ENCODE measurements at regions not wholly inside any gene's neighbourhood (a gene's known extent, or its start where the extent isn't known, plus 50 kb on each side); places are given as distances from the start of the nearest gene placed in this dataset.

- no peaks in the 10 kb centered on the region for H3K9me3 Mint-ChIP-seq (ENCODE audit: low read depth)
- no peaks in the 10 kb centered on the region for H3K27me3 Mint-ChIP-seq
- no peak overlapping the region for H3K4me3 Mint-ChIP-seq
- no peak overlapping the region for H3K27ac Mint-ChIP-seq
- CTCF ChIA-PET, result no interaction called here
- H3K4me1 Mint-ChIP-seq, result no peaks in the 10 kb centered on the region
- no peaks in the 10 kb centered on the region for H3K36me3 Mint-ChIP-seq
- ATAC-seq, result no peak
- DNase-seq, result no peak
Measured at GRCh38 chr18:56240405-56240804, 398.0 kb downstream of the TXNL1 start.

GRCh38 chr18:56238576-56238975, 399.8 kb downstream of the TXNL1 start:
- H3K27me3 Mint-ChIP-seq, result no peaks in the 10 kb centered on the region
- no peaks in the 10 kb centered on the region for H3K4me1 Mint-ChIP-seq
- no peak overlapping the region for H3K4me3 Mint-ChIP-seq
- no peaks in the 10 kb centered on the region for H3K9me3 Mint-ChIP-seq (ENCODE audit: low read depth)
- no peak overlapping the region for H3K27ac Mint-ChIP-seq
- ATAC-seq (no peak), DNase-seq (no peak)
- no peaks in the 10 kb centered on the region for H3K36me3 Mint-ChIP-seq
- CTCF ChIA-PET, result no interaction called here

GRCh38 chr18:56235481-56236013, 402.8 kb downstream of the TXNL1 start:
- no peaks in the 10 kb centered on the region for H3K27me3 Mint-ChIP-seq
- H3K4me1 Mint-ChIP-seq, result no peaks in the 10 kb centered on the region
- H3K27ac Mint-ChIP-seq, result no peak overlapping the region
- no peak for ATAC-seq
- no peak for DNase-seq
- H3K9me3 Mint-ChIP-seq (ENCODE audit: low read depth), result peaks cover 9% of the 10 kb centered on the region
- H3K36me3 Mint-ChIP-seq, result no peaks in the 10 kb centered on the region
- CTCF ChIA-PET, result no interaction called here
- no peak overlapping the region for H3K4me3 Mint-ChIP-seq

- Mint-ChIP-seq H3K4me3 (no peak overlapping the region), H3K27ac (no peak overlapping the region), H3K36me3 (no peaks in the 10 kb centered on the region), H3K27me3 (no peaks in the 10 kb centered on the region), H3K4me1 (no peaks in the 10 kb centered on the region), H3K9me3 (ENCODE audit: low read depth) (peaks cover 9% of the 10 kb centered on the region)
- ATAC-seq, result no peak
- CTCF ChIA-PET, result no interaction called here
- DNase-seq, result no peak
Measured at GRCh38 chr18:56235071-56235470, 403.3 kb downstream of the TXNL1 start.

- CTCF ChIA-PET, result no interaction called here
- no peak for ATAC-seq
- Mint-ChIP-seq H3K36me3 (no peaks in the 10 kb centered on the region), H3K9me3 (ENCODE audit: low read depth) (peaks cover 9% of the 10 kb centered on the region), H3K27ac (no peak overlapping the region), H3K4me3 (no peak overlapping the region), H3K4me1 (no peaks in the 10 kb centered on the region), H3K27me3 (no peaks in the 10 kb centered on the region)
- no peak for DNase-seq
Measured at GRCh38 chr18:56233595-56233994, 404.8 kb downstream of the TXNL1 start.

GRCh38 chr18:56226025-56226424, 412.4 kb downstream of the TXNL1 start:
- CTCF ChIA-PET, result no interaction called here
- Mint-ChIP-seq H3K4me3 (no peak overlapping the region), H3K36me3 (no peaks in the 10 kb centered on the region), H3K4me1 (no peaks in the 10 kb centered on the region), H3K27me3 (no peaks in the 10 kb centered on the region), H3K27ac (no peak overlapping the region), H3K9me3 (ENCODE audit: low read depth) (no peaks in the 10 kb centered on the region)
- ATAC-seq (no peak), DNase-seq (no peak)

GRCh38 chr18:56224669-56225561, 413.5 kb downstream of the TXNL1 start:
- H3K9me3 Mint-ChIP-seq (ENCODE audit: low read depth), result no peaks in the 10 kb centered on the region
- no peak for ATAC-seq
- DNase-seq, result no peak
- no peak overlapping the region for H3K27ac Mint-ChIP-seq
- no peaks in the 10 kb centered on the region for H3K27me3 Mint-ChIP-seq
- CTCF ChIA-PET, result interaction anchor here (1.0 kb wide), 1 partner anchor 132 kb away, joined by 3 read pairs; no protein-coding TSS in a partner anchor
- H3K4me1 Mint-ChIP-seq, result no peaks in the 10 kb centered on the region
- H3K36me3 Mint-ChIP-seq, result no peaks in the 10 kb centered on the region
- no peak overlapping the region for H3K4me3 Mint-ChIP-seq

GRCh38 chr18:56221195-56222065, 417.0 kb downstream of the TXNL1 start:
- Mint-ChIP-seq H3K4me3 (no peak overlapping the region), H3K4me1 (no peaks in the 10 kb centered on the region), H3K27me3 (no peaks in the 10 kb centered on the region), H3K36me3 (no peaks in the 10 kb centered on the region), H3K27ac (no peak overlapping the region), H3K9me3 (ENCODE audit: low read depth) (peaks cover 3% of the 10 kb centered on the region)
- DNase-seq (no peak), ATAC-seq (no peak)
- CTCF ChIA-PET, result no interaction called here

GRCh38 chr18:56217406-56217805, 421.0 kb downstream of the TXNL1 start:
- CTCF ChIA-PET, result no interaction called here
- H3K36me3 Mint-ChIP-seq, result no peaks in the 10 kb centered on the region
- DNase-seq (no peak), ATAC-seq (no peak)
- H3K9me3 Mint-ChIP-seq (ENCODE audit: low read depth), result peaks cover 3% of the 10 kb centered on the region
- H3K4me3 Mint-ChIP-seq, result no peak overlapping the region
- no peaks in the 10 kb centered on the region for H3K4me1 Mint-ChIP-seq
- no peaks in the 10 kb centered on the region for H3K27me3 Mint-ChIP-seq
- H3K27ac Mint-ChIP-seq, result no peak overlapping the region

- CTCF ChIA-PET, result no interaction called here
- peaks cover 3% of the 10 kb centered on the region for H3K9me3 Mint-ChIP-seq (ENCODE audit: low read depth)
- H3K36me3 Mint-ChIP-seq, result no peaks in the 10 kb centered on the region
- ATAC-seq (no peak), DNase-seq (no peak)
- no peak overlapping the region for H3K4me3 Mint-ChIP-seq
- H3K4me1 Mint-ChIP-seq, result no peaks in the 10 kb centered on the region
- H3K27me3 Mint-ChIP-seq, result no peaks in the 10 kb centered on the region
- H3K27ac Mint-ChIP-seq, result no peak overlapping the region
Measured at GRCh38 chr18:56214706-56215105, 423.7 kb downstream of the TXNL1 start.

GRCh38 chr18:56210520-56210919, 427.9 kb downstream of the TXNL1 start:
- Mint-ChIP-seq H3K27me3 (no peaks in the 10 kb centered on the region), H3K4me3 (no peak overlapping the region), H3K9me3 (ENCODE audit: low read depth) (no peaks in the 10 kb centered on the region), H3K4me1 (no peaks in the 10 kb centered on the region), H3K36me3 (no peaks in the 10 kb centered on the region), H3K27ac (no peak overlapping the region)
- no peak for DNase-seq
- ATAC-seq, result no peak
- CTCF ChIA-PET, result no interaction called here

GRCh38 chr18:56207989-56208388, 430.4 kb downstream of the TXNL1 start:
- Mint-ChIP-seq H3K4me3 (no peak overlapping the region), H3K9me3 (ENCODE audit: low read depth) (peaks cover 3% of the 10 kb centered on the region), H3K27ac (no peak overlapping the region), H3K4me1 (no peaks in the 10 kb centered on the region), H3K27me3 (no peaks in the 10 kb centered on the region), H3K36me3 (no peaks in the 10 kb centered on the region)
- CTCF ChIA-PET, result no interaction called here
- DNase-seq, result no peak
- ATAC-seq, result no peak

- H3K4me1 Mint-ChIP-seq, result no peaks in the 10 kb centered on the region
- H3K36me3 Mint-ChIP-seq, result no peaks in the 10 kb centered on the region
- CTCF ChIA-PET, result no interaction called here
- DNase-seq (no peak), ATAC-seq (no peak)
- no peak overlapping the region for H3K4me3 Mint-ChIP-seq
- H3K27me3 Mint-ChIP-seq, result no peaks in the 10 kb centered on the region
- no peak overlapping the region for H3K27ac Mint-ChIP-seq
- H3K9me3 Mint-ChIP-seq (ENCODE audit: low read depth), result peaks cover 3% of the 10 kb centered on the region
Measured at GRCh38 chr18:56204052-56204451, 434.3 kb downstream of the TXNL1 start.

- ATAC-seq, result no peak
Measured at GRCh38 chr18:56202678-56203077, 435.7 kb downstream of the TXNL1 start.

More at GRCh38 chr18:56202678-56203077, 435.7 kb downstream of the TXNL1 start:
- no peak for DNase-seq
- no peak overlapping the region for H3K4me3 Mint-ChIP-seq
- H3K4me1 Mint-ChIP-seq, result no peaks in the 10 kb centered on the region
- no peaks in the 10 kb centered on the region for H3K27me3 Mint-ChIP-seq
- CTCF ChIA-PET, result no interaction called here
- H3K9me3 Mint-ChIP-seq (ENCODE audit: low read depth), result peaks cover 3% of the 10 kb centered on the region
- no peak overlapping the region for H3K27ac Mint-ChIP-seq
- H3K36me3 Mint-ChIP-seq, result no peaks in the 10 kb centered on the region
